Activated T-helper 1 cell treated with anti-CD3 and anti-CD28 coated beads, Interleukin-12 subunit alpha, Interleukin-12 subunit beta, Interleukin-2, Interleukin-4 antibody, amounts not matched to agents 30 ng/mL and 10 ng/mL and 1 ng/mL, durations not matched to agents 14 hours and 24 hours and 36 hours (primary cell): ENCODE measurements at regions not wholly inside any gene's neighbourhood (a gene's known extent, or its start where the extent isn't known, plus 50 kb on each side); places are given as distances from the start of the nearest gene placed in this dataset.
"Not testable (repeated sequence)": the region's sequence is repeated elsewhere in the genome, so short reads cannot be mapped to it uniquely, and the experiment has no call there.

Experiments used
- DNase-seq: peaks from one replicate; pipeline ENCODE4 v3.0.0; 2021; ENCODE audit warnings: low spot score
- H3K27ac Mint-ChIP-seq: one replicate; pipeline ENCODE4 v1.8.0; 2021; ENCODE audit warnings: mild to moderate bottlenecking, mixed read lengths
- H3K27me3 Mint-ChIP-seq: one replicate; pipeline ENCODE4 v1.8.0; 2022; ENCODE audit warnings: mild to moderate bottlenecking, moderate library complexity, mixed read lengths; ENCODE audit not compliant: insufficient read depth
- H3K36me3 Mint-ChIP-seq: one replicate; pipeline ENCODE4 v1.8.0; 2021; ENCODE audit warnings: low read depth, mixed read lengths
- H3K4me1 Mint-ChIP-seq: one replicate; pipeline ENCODE4 v1.8.0; 2021; ENCODE audit warnings: low read depth, mixed read lengths
- H3K4me3 Mint-ChIP-seq: one replicate; pipeline ENCODE4 v1.8.0; 2021; ENCODE audit warnings: mild to moderate bottlenecking, moderate library complexity, mixed read lengths
- H3K9me3 Mint-ChIP-seq: one replicate; pipeline ENCODE4 v1.8.0; 2021; ENCODE audit warnings: mixed read lengths
- intact Hi-C: fragments of 100-400 bp; cut with micrococcal nuclease; formaldehyde crosslinking; loops from one replicate; pipeline ENCODE4 v1.15.1; 2024

- Mint-ChIP-seq H3K27ac (no peak overlapping the region), H3K4me3 (no peak overlapping the region), H3K36me3 (no peaks in the 10 kb centered on the region), H3K4me1 (no peaks in the 10 kb centered on the region), H3K9me3 (no peaks in the 10 kb centered on the region), H3K27me3 (no peaks in the 10 kb centered on the region)
- intact Hi-C loops, result no loop called here
- DNase-seq, result no peak
Measured at GRCh38 chr12:77231501-77231918, 166.1 kb upstream of the E2F7 start.

- no peak for DNase-seq
- intact Hi-C loops, result no loop called here
- Mint-ChIP-seq H3K36me3 (no peaks in the 10 kb centered on the region), H3K4me1 (no peaks in the 10 kb centered on the region), H3K27ac (no peak overlapping the region), H3K9me3 (no peaks in the 10 kb centered on the region), H3K27me3 (no peaks in the 10 kb centered on the region), H3K4me3 (no peak overlapping the region)
Measured at GRCh38 chr12:77229640-77230442, 164.5 kb upstream of the E2F7 start.

GRCh38 chr12:77228376-77228775 lies 163.0 kb upstream of the E2F7 start:
- no peaks in the 10 kb centered on the region for H3K36me3 Mint-ChIP-seq
- intact Hi-C loops, result no loop called here
- no peak for DNase-seq
- no peak overlapping the region for H3K4me3 Mint-ChIP-seq
- H3K4me1 Mint-ChIP-seq, result no peaks in the 10 kb centered on the region
- H3K9me3 Mint-ChIP-seq, result no peaks in the 10 kb centered on the region
- H3K27me3 Mint-ChIP-seq, result no peaks in the 10 kb centered on the region
- H3K27ac Mint-ChIP-seq, result no peak overlapping the region

GRCh38 chr12:77226368-77226767 lies 161.0 kb upstream of the E2F7 start:
- DNase-seq, result no peak
- Mint-ChIP-seq H3K4me3 (no peak overlapping the region), H3K4me1 (no peaks in the 10 kb centered on the region), H3K27me3 (no peaks in the 10 kb centered on the region), H3K27ac (no peak overlapping the region), H3K9me3 (no peaks in the 10 kb centered on the region), H3K36me3 (no peaks in the 10 kb centered on the region)
- intact Hi-C loops, result no loop called here

- no peaks in the 10 kb centered on the region for H3K9me3 Mint-ChIP-seq
- no peaks in the 10 kb centered on the region for H3K4me1 Mint-ChIP-seq
- H3K27me3 Mint-ChIP-seq, result no peaks in the 10 kb centered on the region
- no peak overlapping the region for H3K4me3 Mint-ChIP-seq
- intact Hi-C loops, result no loop called here
- H3K27ac Mint-ChIP-seq, result no peak overlapping the region
- H3K36me3 Mint-ChIP-seq, result no peaks in the 10 kb centered on the region
- no peak for DNase-seq
Measured at GRCh38 chr12:77225373-77225772, 160.0 kb upstream of the E2F7 start.

GRCh38 chr12:77224346-77224745 lies 159.0 kb upstream of the E2F7 start:
- H3K4me3 Mint-ChIP-seq, result no peak overlapping the region
- intact Hi-C loops, result no loop called here
- no peaks in the 10 kb centered on the region for H3K27me3 Mint-ChIP-seq
- H3K4me1 Mint-ChIP-seq, result no peaks in the 10 kb centered on the region
- H3K36me3 Mint-ChIP-seq, result no peaks in the 10 kb centered on the region
- no peak for DNase-seq
- no peak overlapping the region for H3K27ac Mint-ChIP-seq
- no peaks in the 10 kb centered on the region for H3K9me3 Mint-ChIP-seq

GRCh38 chr12:77222336-77222735 lies 157.0 kb upstream of the E2F7 start:
- no peaks in the 10 kb centered on the region for H3K36me3 Mint-ChIP-seq

GRCh38 chr12:77220586-77220985 lies 155.2 kb upstream of the E2F7 start:
- intact Hi-C loops, result no loop called here
- no peak overlapping the region for H3K27ac Mint-ChIP-seq

More at GRCh38 chr12:77222336-77222735, 157.0 kb upstream of the E2F7 start:
- no peaks in the 10 kb centered on the region for H3K9me3 Mint-ChIP-seq
- no peak overlapping the region for H3K27ac Mint-ChIP-seq
- no peak for DNase-seq
- no peak overlapping the region for H3K4me3 Mint-ChIP-seq
- H3K27me3 Mint-ChIP-seq, result no peaks in the 10 kb centered on the region
- intact Hi-C loops, result no loop called here
- H3K4me1 Mint-ChIP-seq, result no peaks in the 10 kb centered on the region

GRCh38 chr12:77218278-77218677 lies 152.9 kb upstream of the E2F7 start:
- Mint-ChIP-seq H3K36me3 (no peaks in the 10 kb centered on the region), H3K27me3 (no peaks in the 10 kb centered on the region), H3K4me1 (no peaks in the 10 kb centered on the region), H3K27ac (no peak overlapping the region), H3K9me3 (no peaks in the 10 kb centered on the region), H3K4me3 (no peak overlapping the region)
- intact Hi-C loops, result no loop called here
- DNase-seq, result no peak

More at GRCh38 chr12:77220586-77220985, 155.2 kb upstream of the E2F7 start:
- H3K36me3 Mint-ChIP-seq, result no peaks in the 10 kb centered on the region
- no peaks in the 10 kb centered on the region for H3K27me3 Mint-ChIP-seq
- H3K9me3 Mint-ChIP-seq, result no peaks in the 10 kb centered on the region
- H3K4me1 Mint-ChIP-seq, result no peaks in the 10 kb centered on the region
- no peak overlapping the region for H3K4me3 Mint-ChIP-seq
- DNase-seq, result no peak

- H3K27ac Mint-ChIP-seq, H3K9me3 Mint-ChIP-seq, H3K27me3 Mint-ChIP-seq, H3K4me1 Mint-ChIP-seq, H3K36me3 Mint-ChIP-seq, intact Hi-C loops, H3K4me3 Mint-ChIP-seq, DNase-seq: not testable (repeated sequence)
Measured at GRCh38 chr12:77216136-77216535, 150.8 kb upstream of the E2F7 start.

- H3K9me3 Mint-ChIP-seq, result no peaks in the 10 kb centered on the region
- DNase-seq, result no peak
- no peak overlapping the region for H3K27ac Mint-ChIP-seq
- intact Hi-C loops, result no loop called here
- no peak overlapping the region for H3K4me3 Mint-ChIP-seq
- no peaks in the 10 kb centered on the region for H3K4me1 Mint-ChIP-seq
- H3K27me3 Mint-ChIP-seq, result no peaks in the 10 kb centered on the region
- no peaks in the 10 kb centered on the region for H3K36me3 Mint-ChIP-seq
Measured at GRCh38 chr12:77214136-77214535, 148.8 kb upstream of the E2F7 start.

GRCh38 chr12:77213319-77213718 lies 147.9 kb upstream of the E2F7 start:
- intact Hi-C loops, result no loop called here
- Mint-ChIP-seq H3K9me3 (no peaks in the 10 kb centered on the region), H3K27ac (no peak overlapping the region), H3K4me1 (no peaks in the 10 kb centered on the region), H3K4me3 (no peak overlapping the region), H3K36me3 (no peaks in the 10 kb centered on the region), H3K27me3 (no peaks in the 10 kb centered on the region)
- DNase-seq, result no peak

- intact Hi-C loops, result no loop called here
- H3K27ac Mint-ChIP-seq, result no peak overlapping the region
- no peaks in the 10 kb centered on the region for H3K9me3 Mint-ChIP-seq
- no peak for DNase-seq
- no peaks in the 10 kb centered on the region for H3K27me3 Mint-ChIP-seq
- H3K4me1 Mint-ChIP-seq, result no peaks in the 10 kb centered on the region
- no peaks in the 10 kb centered on the region for H3K36me3 Mint-ChIP-seq
- no peak overlapping the region for H3K4me3 Mint-ChIP-seq
Measured at GRCh38 chr12:77210724-77211123, 145.4 kb upstream of the E2F7 start.

- Mint-ChIP-seq H3K4me3 (no peak overlapping the region), H3K27me3 (no peaks in the 10 kb centered on the region), H3K9me3 (no peaks in the 10 kb centered on the region), H3K4me1 (no peaks in the 10 kb centered on the region), H3K27ac (no peak overlapping the region), H3K36me3 (no peaks in the 10 kb centered on the region)
- no peak for DNase-seq
- intact Hi-C loops, result no loop called here
Measured at GRCh38 chr12:77204083-77204482, 138.7 kb upstream of the E2F7 start.
